ENCODE measurements at regions not wholly inside any gene's neighbourhood (a gene's known extent, or its start where the extent isn't known, plus 50 kb on each side); places are given as distances from the start of the nearest gene placed in this dataset.

- no peak for TF ChIP-seq CTCF (conservative IDR thresholded peaks at IDR 0.05)
- no peak for TF ChIP-seq EZH2 (IDR thresholded peaks at IDR 0.05; ENCODE audit: low read depth)
Measured at GRCh38 chr10:43970717-43971116, 322.0 kb upstream of the ZNF32 start.

Measured in PC-9 (cell line).